HG02885 (cell line): ENCODE measurements at regions not wholly inside any gene's neighbourhood (a gene's known extent, or its start where the extent isn't known, plus 50 kb on each side); places are given as distances from the start of the nearest gene placed in this dataset.
"Not testable (repeated sequence)": the region's sequence is repeated elsewhere in the genome, so short reads cannot be mapped to it uniquely, and the experiment has no call there.

Experiments
- ATAC-seq: cut with Tn5 transposase; IDR thresholded peaks from one replicate; pipeline ENCODE4 v1.9.1; 2021; ENCODE audit warnings: mild to moderate bottlenecking; ENCODE audit not compliant: unreplicated experiment, poor library complexity

GRCh38 chr1:166685200-166685599, 154.1 kb upstream of the POGK start:
- no peak for ATAC-seq

- ATAC-seq = not testable (repeated sequence)
Measured at GRCh38 chr1:166685891-166686290, 153.4 kb upstream of the POGK start.

GRCh38 chr1:166690596-166690995, 148.7 kb upstream of the POGK start:
- ATAC-seq = not testable (repeated sequence)

GRCh38 chr1:166691476-166691875, 147.8 kb upstream of the POGK start:
- ATAC-seq = no peak

- ATAC-seq = no peak
Measured at GRCh38 chr1:166692346-166692745, 146.9 kb upstream of the POGK start.

- no peak for ATAC-seq
Measured at GRCh38 chr1:166693158-166693557, 146.1 kb upstream of the POGK start.

GRCh38 chr1:166693673-166694297, 145.5 kb upstream of the POGK start:
- ATAC-seq = no peak

GRCh38 chr1:166695115-166695514, 144.2 kb upstream of the POGK start:
- ATAC-seq = no peak

- ATAC-seq = not testable (repeated sequence)
Measured at GRCh38 chr1:166695834-166696233, 143.4 kb upstream of the POGK start.

GRCh38 chr1:166698771-166699170, 140.5 kb upstream of the POGK start:
- ATAC-seq = no peak

- ATAC-seq = no peak
Measured at GRCh38 chr1:166699613-166700012, 139.7 kb upstream of the POGK start.

GRCh38 chr1:166700696-166701095, 138.6 kb upstream of the POGK start:
- ATAC-seq = no peak

- ATAC-seq = no peak
Measured at GRCh38 chr1:166701603-166702100, 137.6 kb upstream of the POGK start.

GRCh38 chr1:166703141-166703540, 136.1 kb upstream of the POGK start:
- no peak for ATAC-seq

GRCh38 chr1:166703726-166704462, 135.4 kb upstream of the POGK start:
- ATAC-seq = no peak

GRCh38 chr1:166705376-166706289, 133.6 kb upstream of the POGK start:
- no peak for ATAC-seq

GRCh38 chr1:166716620-166717019, 122.7 kb upstream of the POGK start:
- no peak for ATAC-seq

- no peak for ATAC-seq
Measured at GRCh38 chr1:166721145-166721544, 118.1 kb upstream of the POGK start.

- ATAC-seq = no peak
Measured at GRCh38 chr1:166730299-166730888, 108.9 kb upstream of the POGK start.

- ATAC-seq = no peak
Measured at GRCh38 chr1:166738140-166738539, 101.1 kb upstream of the POGK start.
